Stomach smooth muscle (tissue), 2 donors: ENCODE measurements at regions not wholly inside any gene's neighbourhood (a gene's known extent, or its start where the extent isn't known, plus 50 kb on each side); places are given as distances from the start of the nearest gene placed in this dataset.

Experiments
- H3K27ac ChIP-seq: one replicate; pipeline ENCODE4 v1.7.0; 2013; ENCODE audit warnings: mild to moderate bottlenecking, low read length, inconsistent platforms
- H3K27me3 ChIP-seq, 2 donors: one replicate each; pipeline ENCODE4 v1.7.0; 2013; ENCODE audit warnings: low read length in 2 of 2; ENCODE audit not compliant: insufficient read depth in 2 of 2, control insufficient read depth in 1 of 2
- H3K36me3 ChIP-seq, 2 donors: one replicate each; pipeline ENCODE4 v1.7.0; 2013; ENCODE audit warnings: low read length in 2 of 2; ENCODE audit not compliant: control insufficient read depth in 2 of 2, insufficient read depth in 2 of 2
- H3K4me1 ChIP-seq: one replicate; pipeline ENCODE4 v1.7.0; 2013; ENCODE audit warnings: low read length; ENCODE audit not compliant: control insufficient read depth, insufficient read depth
- H3K4me3 ChIP-seq, 2 donors: one replicate each; pipeline ENCODE4 v1.7.0; 2013; ENCODE audit warnings: low read length in 2 of 2
- H3K9ac ChIP-seq, 2 donors: one replicate each; pipeline ENCODE4 v1.7.0; 2013; ENCODE audit warnings: low read length in 2 of 2, mild to moderate bottlenecking in 1 of 2
- H3K9me3 ChIP-seq, 2 donors: one replicate each; pipeline ENCODE4 v1.7.0; 2013; ENCODE audit warnings: low read length in 2 of 2; ENCODE audit not compliant: control insufficient read depth in 2 of 2
- donor health status: healthy.
- donor health status: Pancreatic carcinoma.

- no peak overlapping the region for H3K27ac ChIP-seq
- H3K27me3 ChIP-seq, result no peaks in the 10 kb centered on the region
- H3K4me3 ChIP-seq, result no peak overlapping the region
- H3K36me3 ChIP-seq, result no peaks in the 10 kb centered on the region
- H3K9ac ChIP-seq, result no peak overlapping the region
- no peaks in the 10 kb centered on the region for H3K9me3 ChIP-seq
- no peaks in the 10 kb centered on the region for H3K4me1 ChIP-seq
Measured at GRCh38 chr11:109856928-109857327, 236.3 kb upstream of the ZC3H12C start.

- no peaks in the 10 kb centered on the region for H3K4me1 ChIP-seq
- H3K4me3 ChIP-seq, result no peak overlapping the region
- no peak overlapping the region for H3K9ac ChIP-seq
- no peaks in the 10 kb centered on the region for H3K36me3 ChIP-seq
- H3K27ac ChIP-seq, result no peak overlapping the region
- H3K9me3 ChIP-seq, result no peaks in the 10 kb centered on the region
- H3K27me3 ChIP-seq, result no peaks in the 10 kb centered on the region
Measured at GRCh38 chr11:109857637-109858036, 235.6 kb upstream of the ZC3H12C start.

GRCh38 chr11:109858152-109858551 lies 235.0 kb upstream of the ZC3H12C start:
- H3K4me3 ChIP-seq, result no peak overlapping the region
- H3K27ac ChIP-seq, result no peak overlapping the region
- no peaks in the 10 kb centered on the region for H3K27me3 ChIP-seq
- no peaks in the 10 kb centered on the region for H3K9me3 ChIP-seq
- no peak overlapping the region for H3K9ac ChIP-seq
- H3K36me3 ChIP-seq, result no peaks in the 10 kb centered on the region
- H3K4me1 ChIP-seq, result no peaks in the 10 kb centered on the region

DNA sequence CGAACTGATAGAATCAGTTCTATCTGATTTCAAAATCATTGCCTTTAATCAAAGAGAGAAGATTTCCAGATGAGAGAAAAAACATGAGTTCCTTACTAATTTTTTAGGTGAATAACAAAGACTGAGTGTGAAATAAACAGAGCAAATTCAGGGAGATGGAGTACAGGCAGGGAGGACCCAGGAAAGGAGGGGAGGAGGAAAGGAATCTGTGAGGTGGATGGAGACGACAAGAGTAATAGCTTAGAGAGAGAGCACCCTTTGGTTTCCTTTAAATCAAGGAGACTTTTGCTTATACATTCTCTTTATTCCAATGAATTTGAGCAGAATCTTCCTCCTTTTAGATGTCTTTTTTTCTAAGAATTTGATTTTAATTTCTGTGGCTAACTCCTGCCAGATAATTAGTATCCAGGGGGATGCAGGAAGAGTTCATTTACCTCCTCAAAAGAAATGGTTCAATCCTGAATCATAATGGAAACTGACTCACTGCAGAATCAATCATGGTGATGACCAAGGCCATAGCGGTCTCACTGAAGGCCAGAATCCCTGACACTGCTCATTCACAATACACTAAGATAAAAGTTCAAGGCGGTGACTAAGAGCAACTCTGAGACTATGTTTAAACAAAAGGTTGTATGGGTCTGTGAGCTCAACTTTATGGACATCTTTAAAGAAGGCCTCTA lies 234.0 kb upstream of the ZC3H12C start:
- no peak overlapping the region for H3K9ac ChIP-seq
- H3K36me3 ChIP-seq, result no peaks in the 10 kb centered on the region
- no peak overlapping the region for H3K27ac ChIP-seq
- H3K4me3 ChIP-seq, result no peak overlapping the region
- no peaks in the 10 kb centered on the region for H3K27me3 ChIP-seq
- H3K9me3 ChIP-seq, result no peaks in the 10 kb centered on the region
- no peaks in the 10 kb centered on the region for H3K4me1 ChIP-seq

DNA sequence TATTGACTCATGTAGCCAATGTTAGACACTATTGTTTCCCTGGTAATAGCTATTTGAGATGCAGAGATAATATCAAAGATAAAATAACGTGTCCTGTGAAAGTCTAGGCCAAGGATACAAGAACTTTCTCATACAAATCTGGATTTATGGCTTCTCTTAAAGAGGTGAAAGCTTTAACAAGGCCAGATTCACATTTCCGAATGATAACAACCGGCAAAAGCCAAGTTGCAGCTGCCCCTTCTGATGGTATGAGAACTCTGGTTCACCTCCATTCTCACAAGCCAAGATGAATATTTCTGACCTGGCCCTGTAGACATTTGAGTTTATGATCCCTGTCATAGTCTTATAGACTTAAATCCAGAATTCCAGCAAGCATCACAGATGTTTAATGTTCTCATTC lies 230.4 kb upstream of the ZC3H12C start:
- H3K4me1 ChIP-seq, result no peaks in the 10 kb centered on the region
- no peaks in the 10 kb centered on the region for H3K9me3 ChIP-seq
- no peak overlapping the region for H3K27ac ChIP-seq
- H3K4me3 ChIP-seq, result no peak overlapping the region
- no peaks in the 10 kb centered on the region for H3K27me3 ChIP-seq
- no peak overlapping the region for H3K9ac ChIP-seq
- H3K36me3 ChIP-seq, result no peaks in the 10 kb centered on the region

- Histone ChIP-seq H3K27ac (no peak overlapping the region), H3K9me3 (no peaks in the 10 kb centered on the region), H3K36me3 (no peaks in the 10 kb centered on the region), H3K27me3 (no peaks in the 10 kb centered on the region), H3K4me3 (no peak overlapping the region), H3K4me1 (no peaks in the 10 kb centered on the region), H3K9ac (no peak overlapping the region)
Measured at GRCh38 chr11:109864151-109864661, 229.0 kb upstream of the ZC3H12C start.

DNA sequence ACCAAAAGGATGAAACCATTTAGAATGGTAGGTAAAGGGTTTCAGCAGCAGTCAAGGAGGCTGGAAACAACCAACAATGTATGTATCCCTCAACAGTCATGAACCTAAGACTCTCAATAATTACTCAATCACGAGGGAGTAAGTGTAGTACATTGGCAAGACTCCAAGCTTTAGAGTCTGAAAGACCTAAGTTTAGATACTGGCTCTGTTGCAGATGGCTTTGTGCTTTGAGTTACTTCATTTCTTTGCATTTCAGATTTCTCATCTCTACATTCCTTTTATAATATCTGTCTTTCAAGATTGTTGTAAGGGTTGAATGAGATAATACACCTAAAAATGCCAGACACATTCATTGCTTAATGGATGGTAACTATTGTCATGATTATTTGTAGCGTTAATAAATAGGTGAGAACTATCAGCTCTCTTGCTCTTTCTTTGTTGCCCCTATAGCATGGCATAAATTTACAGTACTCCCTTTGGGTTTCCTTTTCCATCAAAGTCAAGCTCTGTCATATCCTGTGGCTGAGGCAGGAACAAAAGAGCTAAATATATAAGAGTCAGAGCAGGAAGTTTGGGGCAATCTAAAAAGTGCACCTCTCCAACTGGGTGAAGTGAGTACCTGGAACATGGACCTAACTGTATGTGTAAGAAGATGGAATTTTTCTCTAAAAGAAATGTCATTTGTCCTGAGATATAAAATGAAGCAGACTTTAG lies 228.2 kb upstream of the ZC3H12C start:
- no peaks in the 10 kb centered on the region for H3K27me3 ChIP-seq
- H3K4me1 ChIP-seq, result no peaks in the 10 kb centered on the region
- no peaks in the 10 kb centered on the region for H3K36me3 ChIP-seq
- no peaks in the 10 kb centered on the region for H3K9me3 ChIP-seq
- no peak overlapping the region for H3K9ac ChIP-seq
- H3K27ac ChIP-seq, result no peak overlapping the region
- no peak overlapping the region for H3K4me3 ChIP-seq

DNA sequence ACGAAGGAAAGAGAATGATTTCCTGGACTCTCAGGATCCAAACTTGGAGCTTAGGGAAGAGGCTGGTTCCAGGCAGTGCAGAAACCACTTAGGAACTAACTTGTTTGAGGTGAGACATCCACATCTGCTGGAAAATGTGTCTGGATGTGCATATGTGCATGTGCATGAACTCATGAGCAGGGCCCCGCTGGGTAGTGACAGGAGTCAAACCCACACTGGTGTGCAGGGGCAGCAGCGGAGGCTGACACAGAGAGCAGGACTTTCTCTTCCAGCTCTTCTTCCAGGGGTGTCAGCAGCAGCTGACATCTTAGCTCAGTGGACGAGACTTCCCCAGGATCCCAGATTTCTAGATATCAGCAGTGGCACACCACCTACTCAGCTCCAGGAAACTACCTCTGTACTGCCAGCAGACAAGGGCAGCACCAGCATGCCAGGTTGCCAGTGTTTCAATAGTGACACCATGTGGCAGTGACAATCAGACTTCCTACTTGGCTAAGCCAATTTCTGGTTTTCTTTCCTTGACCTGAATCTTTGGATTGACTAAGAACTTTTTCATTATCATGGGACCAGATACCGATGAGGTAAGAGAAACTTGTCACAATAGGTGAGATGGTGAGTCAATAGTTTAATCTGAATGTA lies 227.5 kb upstream of the ZC3H12C start:
- Histone ChIP-seq H3K4me3 (no peak overlapping the region), H3K36me3 (no peaks in the 10 kb centered on the region), H3K9me3 (no peaks in the 10 kb centered on the region), H3K27me3 (no peaks in the 10 kb centered on the region), H3K4me1 (no peaks in the 10 kb centered on the region), H3K27ac (no peak overlapping the region), H3K9ac (no peak overlapping the region)

GRCh38 chr11:109867784-109868183 lies 225.4 kb upstream of the ZC3H12C start:
- H3K36me3 ChIP-seq, result no peaks in the 10 kb centered on the region
- no peaks in the 10 kb centered on the region for H3K9me3 ChIP-seq
- no peaks in the 10 kb centered on the region for H3K4me1 ChIP-seq
- H3K27ac ChIP-seq, result no peak overlapping the region
- H3K4me3 ChIP-seq, result no peak overlapping the region
- no peaks in the 10 kb centered on the region for H3K27me3 ChIP-seq
- H3K9ac ChIP-seq, result no peak overlapping the region

DNA sequence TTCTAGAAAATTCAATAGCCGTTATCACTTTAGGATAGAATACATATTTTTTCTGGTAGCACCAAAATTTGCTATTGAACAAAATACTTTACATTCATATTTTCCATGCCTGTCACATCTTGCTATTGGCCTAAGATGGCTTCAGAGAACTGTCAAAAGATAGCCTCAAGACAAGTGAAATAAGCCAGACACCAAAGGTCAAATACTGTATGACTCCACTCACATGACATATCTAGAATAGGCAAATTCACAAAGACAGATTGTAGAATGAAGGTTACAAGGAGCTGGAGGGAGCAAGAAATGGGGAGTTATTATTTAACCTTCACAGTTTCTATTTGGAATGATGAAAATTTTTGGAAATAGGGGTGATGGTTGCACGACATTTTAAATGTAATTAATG lies 223.7 kb upstream of the ZC3H12C start:
- Histone ChIP-seq H3K4me1 (no peaks in the 10 kb centered on the region), H3K9ac (no peak overlapping the region), H3K9me3 (no peaks in the 10 kb centered on the region), H3K4me3 (no peak overlapping the region), H3K27ac (no peak overlapping the region), H3K27me3 (no peaks in the 10 kb centered on the region), H3K36me3 (no peaks in the 10 kb centered on the region)

GRCh38 chr11:109870297-109870696 lies 222.9 kb upstream of the ZC3H12C start:
- no peak overlapping the region for H3K4me3 ChIP-seq
- H3K9me3 ChIP-seq, result no peaks in the 10 kb centered on the region
- no peak overlapping the region for H3K27ac ChIP-seq
- H3K27me3 ChIP-seq, result no peaks in the 10 kb centered on the region
- no peak overlapping the region for H3K9ac ChIP-seq
- no peaks in the 10 kb centered on the region for H3K36me3 ChIP-seq
- H3K4me1 ChIP-seq, result no peaks in the 10 kb centered on the region
